ENCODE measurements at regions not wholly inside any gene's neighbourhood (a gene's known extent, or its start where the extent isn't known, plus 50 kb on each side); places are given as distances from the start of the nearest gene placed in this dataset.

DNA sequence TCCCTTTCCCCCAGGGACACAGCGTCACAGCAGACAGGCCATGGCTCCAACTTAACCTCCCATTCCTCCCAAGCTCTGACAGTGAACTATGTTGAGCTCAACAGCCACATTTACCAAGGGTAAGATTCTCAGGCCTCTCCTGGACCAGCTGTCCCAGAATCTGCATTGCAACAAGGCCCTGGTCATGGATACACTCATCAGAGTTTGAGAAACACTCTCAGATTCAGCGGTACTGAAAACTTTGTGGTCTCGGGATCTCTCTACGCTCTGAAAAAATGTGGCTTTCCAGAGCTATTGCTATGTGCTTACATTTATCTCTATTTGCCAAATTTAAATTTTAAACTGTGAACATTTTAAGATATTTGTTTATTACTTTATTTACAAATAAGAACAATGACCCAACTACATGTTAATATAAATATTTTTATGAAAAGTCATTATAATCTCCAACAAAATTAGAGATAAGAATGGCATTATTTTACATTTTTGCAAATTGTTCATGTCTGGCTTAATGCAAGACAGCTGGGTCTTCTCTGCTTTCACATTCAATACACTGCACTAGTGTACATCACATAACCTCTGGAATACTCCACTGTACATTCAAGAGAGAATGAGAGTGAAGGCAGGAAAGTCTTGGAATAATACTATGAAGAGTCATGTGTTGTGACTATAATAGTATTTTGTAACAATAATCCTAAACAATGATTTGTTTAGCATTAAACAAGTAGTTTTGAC is 190.9 kb upstream of the PITRM1 start:
- no peak for DNase-seq
- Mint-ChIP-seq H3K4me1 (no peaks in the 10 kb centered on the region), H3K27me3 (ENCODE audit: low read depth in 3 of 3) (peaks cover under 1 to 2% (median 1%) of the 10 kb centered on the region in 3 donors), H3K27ac (no peak overlapping the region), H3K36me3 (peaks cover 0 to 7% (median 0%) of the 10 kb centered on the region in 3 donors), H3K9me3 (peaks cover 0 to 10% (median 3%) of the 10 kb centered on the region in 6 donors), H3K4me3 (no peak overlapping the region)

DNA sequence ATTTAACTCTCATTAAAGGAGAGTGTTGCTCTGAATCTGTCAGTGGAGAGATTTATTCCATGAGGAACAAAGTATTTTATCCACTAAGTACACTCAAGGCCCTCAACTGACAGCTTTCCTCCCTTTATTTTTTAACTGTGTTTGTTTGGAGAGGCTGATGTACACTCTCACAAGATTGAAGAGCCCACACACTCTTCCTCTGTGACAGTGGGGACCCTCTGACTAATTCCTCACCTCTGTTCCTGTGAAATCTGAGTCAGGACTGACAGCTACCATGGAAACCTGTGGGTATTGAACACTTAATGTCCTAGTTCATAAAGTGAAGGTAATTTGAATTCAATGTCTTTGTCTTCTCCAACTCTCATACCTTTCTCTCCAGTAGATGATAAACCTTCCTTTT is 189.8 kb upstream of the PITRM1 start:
- Mint-ChIP-seq H3K27ac (no peak overlapping the region), H3K4me1 (no peaks in the 10 kb centered on the region), H3K9me3 (peaks cover 0 to 10% (median 3%) of the 10 kb centered on the region in 6 donors), H3K4me3 (no peak overlapping the region), H3K27me3 (ENCODE audit: low read depth in 3 of 3) (peaks cover 1 to 2% (median 2%) of the 10 kb centered on the region in 3 donors), H3K36me3 (peaks cover 0 to 7% (median 0%) of the 10 kb centered on the region in 3 donors)
- no peak for DNase-seq

DNA sequence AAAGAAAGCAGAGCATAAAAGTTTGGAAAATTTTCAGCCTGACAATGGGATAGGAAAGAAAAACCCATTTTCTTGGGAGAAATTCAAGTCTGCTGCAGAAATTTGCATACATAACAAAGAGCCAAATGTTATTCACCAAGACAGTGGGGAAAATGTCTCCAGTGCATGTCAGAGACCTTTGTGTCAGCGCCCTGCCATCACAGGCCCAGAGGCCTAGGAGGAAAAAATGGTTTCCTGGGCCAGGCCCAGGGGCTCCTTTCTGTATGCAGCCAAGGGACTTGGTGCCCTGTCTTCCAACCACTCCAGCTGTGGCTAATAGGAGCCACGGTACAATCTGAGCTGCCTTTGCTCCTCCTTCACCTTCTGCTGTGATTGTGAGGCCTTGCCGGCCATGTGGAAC is 189.1 kb upstream of the PITRM1 start:
- peaks cover 0 to 7% (median 0%) of the 10 kb centered on the region in 3 donors for H3K36me3 Mint-ChIP-seq
- H3K4me3 Mint-ChIP-seq = no peak overlapping the region

DNA sequence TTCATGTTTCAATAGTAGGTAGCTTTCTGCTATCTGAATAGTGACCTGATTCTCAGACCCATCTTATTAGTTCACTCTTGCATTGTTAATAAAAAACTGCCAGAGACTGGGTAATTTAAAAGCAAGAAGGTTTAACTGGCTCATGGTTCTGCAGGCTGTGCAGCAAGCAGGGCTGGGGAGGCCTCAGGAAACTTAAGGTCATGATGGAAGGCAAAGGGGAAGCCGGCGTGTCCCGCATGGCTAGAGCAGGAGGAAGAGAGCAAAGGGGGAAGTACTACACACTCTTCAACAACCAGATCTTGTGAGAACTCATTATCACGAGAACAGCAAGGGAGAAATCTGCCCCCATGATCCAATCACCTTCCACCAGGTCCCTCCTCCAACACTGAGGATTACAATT is 185.2 kb upstream of the PITRM1 start:
- peaks cover 2 to 6% (median 2%) of the 10 kb centered on the region in 3 donors for H3K27me3 Mint-ChIP-seq (ENCODE audit: low read depth in 3 of 3)
- no peak overlapping the region for H3K4me3 Mint-ChIP-seq
- peaks cover 0 to 10% (median 3%) of the 10 kb centered on the region in 6 donors for H3K9me3 Mint-ChIP-seq
- no peak for DNase-seq
- no peaks in the 10 kb centered on the region for H3K4me1 Mint-ChIP-seq
- H3K27ac Mint-ChIP-seq = no peak overlapping the region
- peaks cover 0 to 7% (median 0%) of the 10 kb centered on the region in 3 donors for H3K36me3 Mint-ChIP-seq

More for the DNA sequence above, 189.1 kb upstream of the PITRM1 start:
- H3K9me3 Mint-ChIP-seq = peaks cover 0 to 10% (median 3%) of the 10 kb centered on the region in 6 donors
- H3K27ac Mint-ChIP-seq = no peak overlapping the region
- DNase-seq = no peak
- peaks cover 1 to 2% (median 2%) of the 10 kb centered on the region in 3 donors for H3K27me3 Mint-ChIP-seq (ENCODE audit: low read depth in 3 of 3)
- H3K4me1 Mint-ChIP-seq = no peaks in the 10 kb centered on the region

DNA sequence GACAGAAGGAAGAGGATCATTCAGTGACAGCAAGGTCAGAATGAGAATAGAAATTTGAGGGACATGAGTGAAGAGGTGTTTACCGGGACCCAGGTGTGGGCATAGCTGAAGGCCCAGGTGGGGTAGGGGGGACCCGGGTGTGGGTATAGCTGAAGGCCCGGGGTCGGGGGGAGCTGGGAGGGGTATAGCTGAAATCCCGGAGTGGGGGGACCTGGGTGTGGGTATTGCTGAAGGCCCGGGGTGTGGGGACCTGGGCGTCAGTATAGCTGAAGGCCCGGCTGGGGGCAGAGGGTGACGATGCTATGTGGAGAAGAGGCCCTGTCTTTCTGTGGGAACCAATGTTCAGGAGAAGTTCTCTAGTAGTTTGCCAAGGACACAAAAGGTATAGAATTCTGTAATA is 183.0 kb upstream of the PITRM1 start:
- Mint-ChIP-seq H3K27me3 (ENCODE audit: low read depth in 3 of 3) (peaks cover 2 to 6% (median 2%) of the 10 kb centered on the region in 3 donors), H3K4me3 (no peak overlapping the region), H3K27ac (no peak overlapping the region), H3K4me1 (no peaks in the 10 kb centered on the region), H3K36me3 (no peaks in the 10 kb centered on the region), H3K9me3 (no peaks in the 10 kb centered on the region)
- no peak for DNase-seq

DNA sequence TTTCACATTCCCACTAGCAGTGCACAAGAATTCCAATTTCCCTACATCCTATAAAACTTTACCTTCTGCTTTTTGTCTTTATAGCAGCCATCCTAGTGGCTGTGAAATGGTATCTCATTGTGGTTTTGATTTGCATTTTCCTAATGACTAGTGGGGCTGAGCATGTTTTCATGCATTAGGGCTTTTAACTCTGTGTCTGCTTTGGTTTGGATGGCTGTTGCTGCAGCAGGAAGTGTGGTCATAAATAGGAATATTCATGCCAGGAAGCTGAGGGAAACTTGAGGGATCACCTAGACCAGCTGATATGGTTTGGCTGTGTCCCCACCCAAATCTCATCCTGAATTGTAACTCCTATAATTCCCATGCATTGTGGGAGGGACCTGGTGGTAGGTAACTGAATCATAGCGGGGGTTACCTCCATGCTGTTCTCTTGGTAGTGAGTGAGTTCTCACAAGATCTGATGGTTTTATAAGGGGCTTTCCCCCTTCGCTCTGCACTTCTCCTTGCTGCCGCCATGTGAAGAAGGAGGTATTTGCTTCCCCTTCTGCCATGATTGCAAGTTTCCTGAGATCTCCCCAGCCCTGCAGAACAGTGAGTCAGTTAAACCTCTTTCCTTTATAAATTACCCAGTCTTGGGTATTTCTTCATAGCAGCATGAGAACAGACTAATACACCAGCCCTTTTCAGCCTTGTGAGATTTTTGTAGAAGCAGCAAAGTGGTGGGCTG is 181.8 kb upstream of the PITRM1 start:
- Mint-ChIP-seq H3K36me3 (no peaks in the 10 kb centered on the region), H3K27ac (no peak overlapping the region), H3K27me3 (ENCODE audit: low read depth in 3 of 3) (peaks cover 2 to 6% (median 2%) of the 10 kb centered on the region in 3 donors), H3K9me3 (no peaks in the 10 kb centered on the region), H3K4me3 (no peak overlapping the region), H3K4me1 (no peaks in the 10 kb centered on the region)
- no peak for DNase-seq

DNA sequence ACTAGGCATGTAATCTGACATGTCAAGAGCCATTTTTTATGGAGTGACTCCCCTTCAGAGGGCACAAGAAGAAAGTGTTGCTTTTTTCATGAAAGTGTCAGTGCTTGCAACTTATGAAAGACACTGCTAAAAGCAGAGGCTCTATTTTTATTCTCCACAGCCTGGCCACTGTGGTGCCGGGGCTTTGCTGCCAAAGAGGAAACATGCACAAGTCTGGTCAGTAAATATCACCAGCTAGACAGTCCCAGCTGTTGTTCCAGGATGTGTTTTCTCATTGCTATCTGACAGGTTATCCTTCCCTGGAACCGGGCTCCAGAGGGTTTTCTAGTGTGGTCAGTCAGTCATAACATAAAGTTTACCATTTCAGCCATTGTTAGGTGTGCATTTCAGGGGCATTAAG is 180.7 kb upstream of the PITRM1 start:
- H3K27ac Mint-ChIP-seq = no peak overlapping the region
- peaks cover 2 to 7% (median 4%) of the 10 kb centered on the region in 3 donors for H3K27me3 Mint-ChIP-seq (ENCODE audit: low read depth in 3 of 3)
- no peak for DNase-seq
- no peak overlapping the region for H3K4me3 Mint-ChIP-seq
- no peaks in the 10 kb centered on the region for H3K36me3 Mint-ChIP-seq
- no peaks in the 10 kb centered on the region for H3K4me1 Mint-ChIP-seq
- H3K9me3 Mint-ChIP-seq = no peaks in the 10 kb centered on the region

DNA sequence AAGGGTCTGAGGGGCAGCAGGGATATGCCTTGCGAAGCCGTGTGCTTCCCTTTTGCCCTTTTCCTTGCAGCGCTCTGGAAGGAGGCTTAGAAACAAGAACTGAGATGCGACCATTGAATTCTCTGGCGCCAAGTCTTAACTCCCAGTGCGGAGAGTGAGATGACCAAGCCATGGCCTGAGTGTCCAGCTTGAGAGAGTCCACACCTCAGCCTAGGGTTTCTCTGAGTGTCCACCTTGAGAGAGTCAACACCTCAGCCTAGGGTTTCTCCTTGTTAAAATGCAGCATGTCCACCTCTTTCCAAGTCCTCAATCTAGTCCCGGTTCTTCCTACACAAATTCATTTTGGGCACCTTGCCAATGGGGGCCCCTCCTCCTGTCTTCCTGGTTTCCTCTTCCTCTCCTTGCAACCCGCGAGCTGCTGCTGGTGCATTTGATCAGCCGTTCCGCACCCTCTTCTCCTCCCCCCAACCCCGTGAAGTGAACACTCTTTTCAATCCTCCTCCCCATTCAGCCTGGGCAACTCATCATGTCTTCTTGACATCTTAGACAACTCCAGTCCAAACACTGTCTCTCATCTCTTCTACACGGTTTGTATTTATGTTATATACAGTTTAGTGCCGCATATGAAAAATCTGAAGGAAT is 178.2 kb upstream of the PITRM1 start:
- Mint-ChIP-seq H3K27me3 (ENCODE audit: low read depth in 3 of 3) (peaks cover 2 to 9% (median 4%) of the 10 kb centered on the region in 3 donors), H3K36me3 (no peaks in the 10 kb centered on the region), H3K27ac (no peak overlapping the region), H3K4me3 (no peak overlapping the region), H3K4me1 (no peaks in the 10 kb centered on the region), H3K9me3 (no peaks in the 10 kb centered on the region)
- DNase-seq = no peak

DNA sequence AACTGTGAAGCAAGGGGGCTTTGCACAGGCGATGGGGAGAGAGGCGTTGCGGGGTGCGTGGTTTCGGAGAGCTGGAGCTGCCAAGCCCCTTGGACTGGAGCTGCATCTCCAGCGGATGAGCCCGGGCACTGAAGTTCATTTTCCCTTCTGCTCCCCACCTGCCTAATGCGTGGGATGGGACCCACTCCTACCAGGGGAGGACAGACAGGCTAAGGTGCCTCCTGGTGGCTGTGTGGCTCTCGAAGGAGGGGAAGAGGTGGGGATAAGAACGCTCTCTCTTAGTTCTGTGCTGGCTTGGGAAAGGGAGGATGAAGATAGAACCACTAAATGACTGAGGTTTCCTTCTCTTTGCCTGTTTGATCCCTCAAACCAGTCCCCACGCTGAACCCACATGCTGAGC is 177.6 kb upstream of the PITRM1 start:
- Mint-ChIP-seq H3K27ac (no peak overlapping the region), H3K4me1 (no peaks in the 10 kb centered on the region), H3K9me3 (no peaks in the 10 kb centered on the region), H3K27me3 (ENCODE audit: low read depth in 3 of 3) (peaks cover under 1 to 9% (median 4%) of the 10 kb centered on the region in 3 donors), H3K36me3 (no peaks in the 10 kb centered on the region), H3K4me3 (no peak overlapping the region)
- DNase-seq = no peak

DNA sequence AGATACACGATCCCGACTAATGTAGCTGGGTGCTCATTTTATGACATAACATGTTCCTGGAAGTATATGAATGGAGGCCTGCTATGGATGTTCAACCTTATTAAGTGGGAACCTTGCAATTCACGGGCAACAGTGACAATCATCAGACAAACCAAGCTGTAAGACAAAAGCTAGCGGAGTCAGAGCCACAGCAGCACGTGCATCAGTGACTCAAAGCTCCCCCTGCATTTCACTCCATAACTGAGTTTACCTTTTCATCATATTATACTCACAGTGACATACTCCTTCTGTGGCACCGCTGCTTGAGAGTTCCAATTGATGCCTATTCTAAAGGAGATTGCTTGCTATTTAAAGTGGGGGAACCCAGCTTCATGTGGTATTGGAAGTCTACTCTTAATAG is 176.0 kb upstream of the PITRM1 start:
- no peak for DNase-seq
- Mint-ChIP-seq H3K9me3 (no peaks in the 10 kb centered on the region), H3K27ac (no peak overlapping the region), H3K36me3 (no peaks in the 10 kb centered on the region), H3K27me3 (ENCODE audit: low read depth in 3 of 3) (peaks cover 0 to 9% (median 7%) of the 10 kb centered on the region in 3 donors), H3K4me1 (no peaks in the 10 kb centered on the region), H3K4me3 (no peak overlapping the region)

DNA sequence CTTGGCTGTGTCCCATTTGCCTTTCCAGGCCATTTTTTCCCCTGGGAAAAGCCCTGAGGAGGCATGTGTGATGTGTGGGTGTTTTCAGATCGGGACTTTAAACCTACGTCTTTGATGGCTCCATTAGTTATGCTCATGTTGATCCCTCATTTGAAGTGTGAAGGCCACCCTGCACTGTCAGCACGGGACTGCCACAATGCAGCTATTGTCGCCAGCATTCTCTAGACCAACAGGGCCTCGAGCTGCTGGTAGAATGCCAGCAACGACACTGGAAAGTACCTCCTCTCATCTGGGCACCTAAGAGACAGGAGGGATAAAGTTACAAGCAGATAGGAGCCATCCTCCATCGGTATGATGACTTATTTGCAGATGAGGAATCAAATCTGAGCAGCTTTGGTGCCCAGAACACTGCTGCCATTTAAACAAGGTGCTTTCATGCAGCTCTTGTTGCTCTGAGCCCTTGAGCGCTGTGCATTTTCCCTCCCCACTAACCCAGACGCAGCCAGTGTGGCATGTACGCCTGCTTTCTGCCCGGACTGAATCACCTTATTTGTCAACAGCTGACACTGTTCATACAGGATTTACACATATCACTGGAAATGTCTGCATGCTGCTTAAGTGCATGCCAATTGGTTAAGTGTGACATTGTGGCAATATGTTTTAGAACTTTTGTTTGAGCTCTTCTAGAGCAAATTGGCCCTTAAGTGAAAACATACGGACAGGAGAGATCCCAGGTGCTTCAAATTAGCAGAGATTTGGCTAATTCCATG is 175.0 kb upstream of the PITRM1 start:
- Mint-ChIP-seq H3K36me3 (no peaks in the 10 kb centered on the region), H3K27me3 (ENCODE audit: low read depth in 3 of 3) (peaks cover 0 to 7% (median 7%) of the 10 kb centered on the region in 3 donors), H3K27ac (no peak overlapping the region), H3K4me1 (no peaks in the 10 kb centered on the region), H3K4me3 (no peak overlapping the region), H3K9me3 (no peaks in the 10 kb centered on the region)
- DNase-seq = no peak

DNA sequence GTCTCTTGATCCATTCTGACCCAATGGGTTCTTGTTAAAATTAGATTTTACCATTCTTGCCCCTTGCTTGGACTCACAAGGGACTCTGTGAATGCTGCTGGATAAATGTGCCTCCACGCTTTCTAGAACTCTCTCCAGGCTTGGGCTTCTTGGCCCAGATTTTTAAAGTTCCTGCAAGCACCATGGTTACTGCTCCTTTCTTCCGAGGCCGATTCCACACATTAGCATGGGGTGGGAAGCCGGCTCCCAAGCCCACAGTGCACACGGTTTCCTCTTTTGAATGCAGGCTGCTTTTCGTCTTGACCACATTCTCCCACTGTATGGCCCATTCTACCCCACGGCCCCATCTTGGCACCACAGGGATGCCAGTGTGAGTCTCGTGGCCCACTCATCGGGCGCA is 174.3 kb upstream of the PITRM1 start:
- H3K36me3 Mint-ChIP-seq = no peaks in the 10 kb centered on the region
- no peak overlapping the region for H3K27ac Mint-ChIP-seq
- no peak for DNase-seq
- H3K4me1 Mint-ChIP-seq = no peaks in the 10 kb centered on the region
- H3K9me3 Mint-ChIP-seq = no peaks in the 10 kb centered on the region
- H3K27me3 Mint-ChIP-seq (ENCODE audit: low read depth in 3 of 3) = peaks cover 0 to 7% (median 7%) of the 10 kb centered on the region in 3 donors
- no peak overlapping the region for H3K4me3 Mint-ChIP-seq

DNA sequence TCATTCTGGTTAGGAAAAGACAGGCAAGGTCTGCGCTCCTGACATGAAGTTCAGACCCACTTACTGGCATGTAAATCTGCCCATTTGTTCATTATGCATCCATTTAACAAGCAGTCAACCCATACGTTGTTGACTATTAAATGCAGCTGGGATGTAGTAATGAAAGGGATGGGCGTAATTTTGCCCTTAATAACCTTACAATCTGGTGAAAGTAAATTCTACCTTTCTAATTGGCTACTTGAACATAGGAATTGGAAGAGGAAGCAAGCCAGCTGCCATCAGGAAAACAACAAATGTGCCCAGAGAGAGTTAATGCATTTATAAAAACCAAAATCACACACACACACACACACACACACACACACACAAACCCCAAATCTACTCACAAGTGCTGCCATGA is 170.2 kb upstream of the PITRM1 start:
- Mint-ChIP-seq H3K27me3 (ENCODE audit: low read depth in 3 of 3) (peaks cover 0 to 10% (median 3%) of the 10 kb centered on the region in 3 donors), H3K36me3 (no peaks in the 10 kb centered on the region), H3K4me3 (no peak overlapping the region), H3K4me1 (no peaks in the 10 kb centered on the region), H3K9me3 (no peaks in the 10 kb centered on the region), H3K27ac (no peak overlapping the region)
- no peak for DNase-seq

All from immature natural killer cell (primary cell).